Parathyroid adenoma (tissue), 2 donors: ENCODE measurements at regions not wholly inside any gene's neighbourhood (a gene's known extent, or its start where the extent isn't known, plus 50 kb on each side); places are given as distances from the start of the nearest gene placed in this dataset.

Experiments used
- H2AFZ ChIP-seq: fragments of 300-600 bp; sonication (generic); one replicate; pipeline ENCODE4 v1.7.0; 2017; ENCODE audit warnings: antibody characterized with exemption, mild to moderate bottlenecking
- H3K27ac ChIP-seq: fragments of 300-600 bp; sonication (generic); one replicate; pipeline ENCODE4 v1.7.0; 2017
- H3K27me3 ChIP-seq: fragments of 300-600 bp; sonication (generic); one replicate; pipeline ENCODE4 v1.7.0; 2017; ENCODE audit warnings: low read length; ENCODE audit not compliant: control insufficient read depth, insufficient read depth
- H3K36me3 ChIP-seq: fragments of 300-600 bp; sonication (generic); one replicate; pipeline ENCODE4 v1.7.0; 2017; ENCODE audit warnings: low read length; ENCODE audit not compliant: control insufficient read depth, insufficient read depth
- H3K4me1 ChIP-seq: fragments of 300-600 bp; sonication (generic); one replicate; pipeline ENCODE4 v1.7.0; 2017; ENCODE audit warnings: control low read depth
- H3K4me2 ChIP-seq: fragments of 300-600 bp; sonication (generic); one replicate; pipeline ENCODE4 v1.7.0; 2017; ENCODE audit warnings: low read length
- H3K4me3 ChIP-seq: fragments of 300-600 bp; sonication (generic); one replicate; pipeline ENCODE4 v1.7.0; 2017; ENCODE audit warnings: low read depth, low read length
- H3K79me2 ChIP-seq: fragments of 300-600 bp; sonication (generic); one replicate; pipeline ENCODE4 v1.7.0; 2017; ENCODE audit warnings: control low read depth
- H3K9ac ChIP-seq: fragments of 300-600 bp; sonication (generic); one replicate; pipeline ENCODE4 v1.7.0; 2017; ENCODE audit warnings: mild to moderate bottlenecking
- H3K9me3 ChIP-seq: fragments of 300-600 bp; sonication (generic); one replicate; pipeline ENCODE4 v1.7.0; 2017; ENCODE audit warnings: low read length; ENCODE audit not compliant: control insufficient read depth
- TF ChIP-seq, protein P1 (sequence below): fragments of 300-600 bp; sonication (generic); IDR thresholded peaks from one replicate; pipeline ENCODE4 v1.7.0; 2017; ENCODE audit warnings: antibody characterized with exemption, mild to moderate bottlenecking
- donor health status: primary hyperparathyroidism.

DNA sequence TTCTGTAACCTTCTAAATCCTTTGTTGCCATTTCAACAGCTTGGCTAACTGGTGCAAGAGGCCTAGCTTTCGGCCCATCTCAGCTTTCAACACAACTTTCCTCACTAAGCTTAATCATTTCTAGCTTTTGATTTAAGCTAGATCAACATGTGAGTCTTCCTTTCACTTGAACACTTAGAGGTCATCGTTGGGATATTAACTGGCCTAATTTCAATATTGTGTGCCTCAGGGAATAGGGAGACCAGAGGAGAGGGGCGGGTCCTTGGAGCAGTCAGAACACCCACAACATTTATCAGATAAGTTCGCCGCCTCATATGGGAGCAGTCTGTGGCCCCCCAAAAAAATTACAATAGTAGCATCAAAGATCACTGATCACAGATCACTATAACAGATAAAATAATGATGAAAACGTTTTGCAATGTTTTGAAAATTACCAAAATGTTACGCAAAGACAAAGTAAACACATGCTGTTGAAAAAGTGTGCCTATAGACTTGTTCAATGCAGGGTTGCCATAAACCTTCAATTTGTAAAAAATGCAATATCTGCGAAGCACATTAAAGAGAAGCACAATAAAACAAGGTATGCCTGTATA lies 66.8 kb upstream of the PCSK1 start:
- no peak overlapping the region for H3K4me3 ChIP-seq

DNA sequence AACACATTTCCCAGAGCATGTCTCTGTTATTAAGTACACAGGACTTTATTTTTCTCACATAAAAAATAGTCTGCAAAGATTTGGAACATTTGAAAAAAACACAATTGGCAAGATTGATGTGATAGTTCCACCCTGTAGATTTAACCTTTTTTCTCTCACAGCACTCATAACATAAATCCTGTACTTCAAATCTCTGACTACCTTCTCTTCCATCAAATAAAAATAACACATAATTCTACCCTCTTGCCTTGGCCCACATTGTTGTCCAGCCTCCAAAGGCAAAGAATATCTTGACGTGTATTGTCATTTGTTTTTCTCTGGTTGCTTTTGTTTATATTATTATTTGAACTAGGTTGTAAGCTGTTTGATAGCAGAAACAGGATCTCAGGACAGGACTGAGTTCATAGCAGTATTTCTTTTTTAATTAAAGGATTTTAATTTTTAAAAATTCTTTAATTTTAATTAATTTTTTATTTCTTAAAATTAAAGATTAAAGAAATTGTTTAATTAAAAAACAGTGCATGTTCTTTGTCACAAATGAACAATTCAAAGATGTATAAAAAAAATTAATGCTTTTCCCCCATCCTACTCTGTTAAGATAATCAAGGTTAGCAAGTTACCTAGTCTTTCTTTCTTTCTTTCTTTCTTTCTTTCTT lies 69.1 kb upstream of the PCSK1 start:
- no peak overlapping the region for H2AFZ ChIP-seq
- no peak overlapping the region for H3K27ac ChIP-seq
- H3K4me1 ChIP-seq = no peaks in the 10 kb centered on the region
- H3K36me3 ChIP-seq = no peaks in the 10 kb centered on the region
- no peak overlapping the region for H3K4me2 ChIP-seq
- no peak overlapping the region for H3K9ac ChIP-seq
- H3K9me3 ChIP-seq = no peaks in the 10 kb centered on the region
- no peak overlapping the region for H3K4me3 ChIP-seq
- H3K79me2 ChIP-seq = no peaks in the 10 kb centered on the region
- no peaks in the 10 kb centered on the region for H3K27me3 ChIP-seq
- TF ChIP-seq, protein P1, sequence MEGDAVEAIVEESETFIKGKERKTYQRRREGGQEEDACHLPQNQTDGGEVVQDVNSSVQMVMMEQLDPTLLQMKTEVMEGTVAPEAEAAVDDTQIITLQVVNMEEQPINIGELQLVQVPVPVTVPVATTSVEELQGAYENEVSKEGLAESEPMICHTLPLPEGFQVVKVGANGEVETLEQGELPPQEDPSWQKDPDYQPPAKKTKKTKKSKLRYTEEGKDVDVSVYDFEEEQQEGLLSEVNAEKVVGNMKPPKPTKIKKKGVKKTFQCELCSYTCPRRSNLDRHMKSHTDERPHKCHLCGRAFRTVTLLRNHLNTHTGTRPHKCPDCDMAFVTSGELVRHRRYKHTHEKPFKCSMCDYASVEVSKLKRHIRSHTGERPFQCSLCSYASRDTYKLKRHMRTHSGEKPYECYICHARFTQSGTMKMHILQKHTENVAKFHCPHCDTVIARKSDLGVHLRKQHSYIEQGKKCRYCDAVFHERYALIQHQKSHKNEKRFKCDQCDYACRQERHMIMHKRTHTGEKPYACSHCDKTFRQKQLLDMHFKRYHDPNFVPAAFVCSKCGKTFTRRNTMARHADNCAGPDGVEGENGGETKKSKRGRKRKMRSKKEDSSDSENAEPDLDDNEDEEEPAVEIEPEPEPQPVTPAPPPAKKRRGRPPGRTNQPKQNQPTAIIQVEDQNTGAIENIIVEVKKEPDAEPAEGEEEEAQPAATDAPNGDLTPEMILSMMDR = no peak

More for the DNA sequence above, 66.8 kb upstream of the PCSK1 start:
- H3K27ac ChIP-seq = no peak overlapping the region
- no peak overlapping the region for H3K4me2 ChIP-seq
- TF ChIP-seq, protein P1 = no peak
- H3K36me3 ChIP-seq = no peaks in the 10 kb centered on the region
- no peaks in the 10 kb centered on the region for H3K27me3 ChIP-seq
- H3K4me1 ChIP-seq = no peaks in the 10 kb centered on the region
- H3K79me2 ChIP-seq = no peaks in the 10 kb centered on the region
- no peak overlapping the region for H3K9ac ChIP-seq
- H3K9me3 ChIP-seq = no peaks in the 10 kb centered on the region
- H2AFZ ChIP-seq = no peak overlapping the region

DNA sequence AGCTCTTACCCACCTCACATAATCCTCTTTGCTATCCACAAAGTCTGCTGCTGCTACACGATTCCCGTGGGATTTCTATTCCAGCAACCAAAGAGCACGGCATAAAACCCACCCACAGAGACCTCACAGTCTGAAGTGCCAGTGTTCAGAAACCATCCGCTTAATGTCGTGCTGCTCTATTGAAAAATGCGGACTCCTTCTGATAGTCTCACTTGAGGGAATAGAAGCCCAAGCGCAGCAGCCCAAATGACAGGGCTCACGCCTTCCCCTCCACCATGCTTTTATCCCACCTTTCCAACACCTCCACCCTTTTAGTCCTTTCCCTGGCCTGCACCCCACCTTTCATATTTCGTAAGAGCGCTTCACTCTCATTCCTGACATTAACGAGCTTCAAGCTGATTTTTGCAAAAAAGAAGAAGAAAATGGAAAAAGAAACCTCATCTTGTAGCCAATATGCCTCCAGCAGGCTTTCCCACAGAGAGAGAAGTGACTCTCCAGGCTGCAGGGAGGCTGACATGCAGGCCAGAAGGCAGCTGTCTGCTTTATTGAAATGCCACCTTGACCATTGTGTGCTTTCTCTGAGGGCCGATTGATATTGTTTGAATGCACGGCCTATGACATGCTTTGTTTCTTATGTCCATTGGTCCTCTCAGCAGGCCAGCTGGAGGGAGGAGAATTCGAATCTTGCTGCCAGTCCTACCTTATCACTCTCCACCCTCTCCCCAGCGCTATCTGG lies 70.6 kb upstream of the PCSK1 start:
- no peaks in the 10 kb centered on the region for H3K4me1 ChIP-seq
- no peaks in the 10 kb centered on the region for H3K79me2 ChIP-seq
- no peak overlapping the region for H2AFZ ChIP-seq
- H3K9me3 ChIP-seq = no peaks in the 10 kb centered on the region
- no peaks in the 10 kb centered on the region for H3K27me3 ChIP-seq
- TF ChIP-seq, protein P1 = no peak
- H3K36me3 ChIP-seq = no peaks in the 10 kb centered on the region
- no peak overlapping the region for H3K4me2 ChIP-seq
- H3K4me3 ChIP-seq = no peak overlapping the region
- no peak overlapping the region for H3K27ac ChIP-seq
- H3K9ac ChIP-seq = no peak overlapping the region

DNA sequence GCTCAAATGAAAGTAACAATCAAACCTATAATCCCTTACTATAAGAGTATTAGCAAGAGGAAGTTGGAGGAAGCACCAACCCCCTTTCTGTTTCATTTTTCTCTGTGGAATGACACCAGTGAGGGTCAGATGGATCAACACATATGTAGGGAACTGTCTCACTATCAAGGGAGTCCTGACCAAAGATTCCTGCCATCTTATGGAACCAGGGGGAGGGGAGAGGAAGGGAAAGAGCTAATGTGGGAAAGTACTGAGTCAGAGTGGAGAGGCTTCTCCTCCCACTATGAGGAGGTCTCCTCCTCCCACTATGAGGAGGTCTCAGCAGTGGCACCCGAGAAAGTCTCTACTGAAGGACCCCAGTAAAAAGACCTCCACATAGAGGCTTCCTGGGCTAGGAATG lies 73.3 kb upstream of the PCSK1 start:
- TF ChIP-seq, protein P1 = no peak
- no peaks in the 10 kb centered on the region for H3K79me2 ChIP-seq
- no peaks in the 10 kb centered on the region for H3K27me3 ChIP-seq
- no peak overlapping the region for H3K27ac ChIP-seq
- no peaks in the 10 kb centered on the region for H3K9me3 ChIP-seq
- H3K36me3 ChIP-seq = no peaks in the 10 kb centered on the region
- no peak overlapping the region for H3K9ac ChIP-seq
- H3K4me2 ChIP-seq = no peak overlapping the region
- H3K4me1 ChIP-seq = no peaks in the 10 kb centered on the region
- H3K4me3 ChIP-seq = no peak overlapping the region
- no peak overlapping the region for H2AFZ ChIP-seq
